Skeletal muscle satellite cell (primary cell): ENCODE measurements at regions not wholly inside any gene's neighbourhood (a gene's known extent, or its start where the extent isn't known, plus 50 kb on each side); places are given as distances from the start of the nearest gene placed in this dataset.

Source experiments
- H3K27me3 ChIP-seq: 2 replicates; pipeline ENCODE4 v1.7.0; 2013; ENCODE audit warnings: low read length; ENCODE audit not compliant: control insufficient read depth, insufficient read depth
- H3K36me3 ChIP-seq: 2 replicates; pipeline ENCODE4 v1.7.0; 2013; ENCODE audit warnings: mild to moderate bottlenecking, control low read depth, low read length; ENCODE audit not compliant: insufficient read depth
- H3K4me1 ChIP-seq: 2 replicates; pipeline ENCODE4 v1.7.0; 2013; ENCODE audit warnings: low read length; ENCODE audit not compliant: control insufficient read depth, insufficient read depth
- H3K4me2 ChIP-seq: 2 replicates; pipeline ENCODE4 v1.7.0; 2013; ENCODE audit warnings: mild to moderate bottlenecking, low read length
- H3K4me3 ChIP-seq: 2 replicates; pipeline ENCODE4 v1.7.0; 2013; ENCODE audit warnings: low read length
- H3K9ac ChIP-seq: 2 replicates; pipeline ENCODE4 v1.7.0; 2013; ENCODE audit warnings: mild to moderate bottlenecking, low read depth, low read length, moderate library complexity
- H3K9me3 ChIP-seq: replicated peaks from 2 replicates; pipeline ENCODE4 v1.7.0; 2013; ENCODE audit warnings: mild to moderate bottlenecking, control low read depth, low read length

DNA sequence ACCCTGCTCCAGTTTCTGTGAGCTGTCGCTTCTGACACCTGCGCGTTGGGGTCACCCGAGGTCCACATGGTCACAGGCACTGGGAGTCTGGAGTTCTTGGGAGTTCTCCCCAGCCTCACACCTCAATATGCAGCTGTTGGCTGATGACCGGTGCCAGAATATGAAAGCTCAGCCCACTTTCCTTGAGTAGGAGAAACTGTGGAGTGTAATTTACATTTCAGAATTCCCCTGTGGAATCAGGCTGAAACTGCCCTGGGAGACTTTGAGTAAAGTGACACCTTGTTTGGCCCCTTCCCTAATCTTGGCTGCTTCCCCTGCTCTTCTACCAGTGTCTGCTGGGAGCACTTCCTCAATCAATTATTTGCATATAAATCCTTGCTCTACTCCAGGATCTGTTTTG lies 255.9 kb downstream of the NFKBIZ start:
- no peak overlapping the region for H3K4me2 ChIP-seq
- H3K9ac ChIP-seq = no peak overlapping the region
- H3K9me3 ChIP-seq = no peaks in the 10 kb centered on the region
- no peaks in the 10 kb centered on the region for H3K36me3 ChIP-seq
- H3K27me3 ChIP-seq = no peaks in the 10 kb centered on the region
- peaks cover 8% of the 10 kb centered on the region for H3K4me1 ChIP-seq
- H3K4me3 ChIP-seq = no peak overlapping the region

DNA sequence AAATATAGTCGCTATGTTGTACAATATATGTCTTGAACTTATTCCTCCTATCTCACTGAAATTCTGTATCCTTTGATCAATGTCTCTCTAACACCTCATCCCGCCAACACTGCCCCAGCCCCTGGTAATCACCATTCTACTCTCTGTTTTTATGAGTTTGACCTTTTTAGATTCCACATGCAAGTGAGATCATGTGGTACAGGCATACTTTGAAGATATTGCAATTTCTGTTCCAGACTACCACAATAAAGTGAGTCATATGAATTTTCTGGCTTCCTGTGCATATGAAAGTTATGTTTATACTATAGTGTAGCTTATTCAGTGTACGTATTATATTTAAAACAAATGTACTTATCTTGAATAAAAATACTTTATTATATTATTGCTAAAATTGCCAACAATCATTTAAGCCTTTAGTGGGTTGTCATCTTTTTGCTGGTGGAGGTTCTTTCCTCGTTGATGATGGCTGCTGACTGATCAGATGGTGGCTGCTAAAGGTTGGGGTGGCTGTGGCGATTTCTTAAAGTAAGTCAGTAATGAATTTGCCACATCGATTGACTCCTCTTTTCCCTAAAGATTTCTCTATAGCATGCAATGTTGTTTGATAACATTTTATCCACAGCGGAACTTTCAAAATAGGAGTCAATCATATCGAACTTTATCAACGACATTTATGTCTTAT lies 257.2 kb downstream of the NFKBIZ start:
- Histone ChIP-seq H3K36me3 (no peaks in the 10 kb centered on the region), H3K4me2 (peak overlapping the region; percentile 8), H3K4me3 (no peak overlapping the region), H3K4me1 (peaks cover 8% of the 10 kb centered on the region), H3K27me3 (no peaks in the 10 kb centered on the region), H3K9me3 (no peaks in the 10 kb centered on the region), H3K9ac (no peak overlapping the region)

DNA sequence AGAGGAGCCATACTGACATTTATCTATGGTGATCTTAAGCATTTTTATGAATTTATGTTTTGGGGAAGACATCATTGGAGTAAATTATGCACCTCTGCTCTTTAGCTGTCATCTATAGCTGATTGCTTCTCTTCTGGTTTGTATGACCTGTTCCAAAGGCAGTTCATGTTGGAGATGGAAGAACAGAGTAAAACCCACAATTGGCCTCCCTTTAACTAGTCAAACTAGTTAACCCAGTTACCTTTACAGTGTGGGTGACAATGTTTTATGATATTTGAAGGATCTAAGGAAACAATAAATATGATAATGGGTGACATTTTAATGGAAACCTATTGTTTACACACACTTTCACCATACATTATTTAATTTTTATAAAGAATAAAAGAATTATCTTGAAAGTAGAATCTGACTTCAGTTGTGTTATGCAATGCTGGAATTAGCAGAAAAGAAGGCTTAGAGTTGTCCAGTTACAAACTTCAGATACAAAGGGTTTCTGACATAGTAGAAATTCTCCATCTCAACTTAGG lies 263.5 kb downstream of the NFKBIZ start:
- Histone ChIP-seq H3K9ac (no peak overlapping the region), H3K9me3 (no peaks in the 10 kb centered on the region), H3K36me3 (no peaks in the 10 kb centered on the region), H3K4me1 (no peaks in the 10 kb centered on the region), H3K4me3 (no peak overlapping the region), H3K27me3 (no peaks in the 10 kb centered on the region), H3K4me2 (no peak overlapping the region)

DNA sequence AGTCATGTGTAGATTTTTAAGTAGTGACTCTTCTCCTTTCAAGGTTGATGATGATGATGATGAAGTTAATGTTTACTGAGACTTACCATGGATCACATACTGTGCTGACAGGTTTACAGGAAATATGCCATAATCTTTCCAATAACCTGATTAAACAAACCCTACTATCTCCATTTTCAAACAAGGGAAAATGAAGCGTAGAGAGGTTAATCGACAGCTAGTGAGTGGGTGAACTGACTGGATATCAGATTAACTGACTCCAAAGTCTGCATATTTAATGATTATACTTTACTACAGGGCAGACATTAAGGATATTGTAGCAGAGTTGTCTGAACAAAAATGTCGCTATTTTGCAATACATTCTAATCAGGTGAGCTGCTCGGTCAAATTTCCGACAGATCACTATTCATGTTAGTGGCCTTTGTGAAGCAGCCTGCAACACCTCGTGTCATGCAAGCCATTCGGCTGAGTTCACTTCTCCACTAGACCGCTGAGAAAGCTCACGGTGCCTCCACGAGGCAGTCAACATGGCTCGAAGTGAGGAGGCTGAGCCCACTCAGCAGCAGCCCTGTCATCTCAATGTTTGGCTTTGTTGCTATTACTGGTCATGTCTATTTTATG lies 264.2 kb downstream of the NFKBIZ start:
- Histone ChIP-seq H3K4me2 (no peak overlapping the region), H3K4me1 (no peaks in the 10 kb centered on the region), H3K27me3 (no peaks in the 10 kb centered on the region), H3K9ac (no peak overlapping the region), H3K4me3 (no peak overlapping the region), H3K9me3 (no peaks in the 10 kb centered on the region), H3K36me3 (no peaks in the 10 kb centered on the region)

DNA sequence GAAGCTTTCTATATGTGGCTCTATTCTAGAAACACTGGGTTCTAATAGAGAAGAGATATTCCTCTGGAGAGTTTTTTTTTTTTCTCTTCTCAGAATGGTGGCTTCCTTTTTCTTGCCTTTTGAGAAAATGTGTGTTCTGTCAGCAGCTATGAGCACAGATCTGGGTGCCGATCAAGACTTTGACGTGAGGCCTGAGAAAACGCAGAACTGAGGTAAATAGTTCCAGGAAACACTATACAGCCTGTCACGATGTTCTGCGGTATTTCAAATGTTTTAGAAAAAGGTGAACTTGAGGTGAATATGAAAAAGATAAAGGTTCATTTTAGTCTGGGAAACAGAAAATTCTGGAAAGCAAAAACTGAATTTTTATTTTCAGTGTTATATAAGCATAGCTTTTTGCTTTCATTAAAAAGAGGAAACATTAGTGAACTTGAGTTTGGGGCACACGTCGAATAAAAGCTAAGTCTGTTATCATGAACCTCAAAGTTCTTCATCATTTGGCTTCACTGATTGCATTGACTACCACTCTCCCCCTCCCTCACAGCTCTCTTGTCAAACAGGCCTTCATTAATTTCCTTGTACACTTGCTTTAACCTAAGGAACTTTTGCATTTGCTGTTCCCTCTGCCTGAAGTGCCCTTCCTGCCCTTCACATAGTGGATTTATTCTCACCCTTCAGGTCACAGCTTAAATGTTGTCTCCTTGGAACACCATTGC lies 265.1 kb downstream of the NFKBIZ start:
- H3K4me2 ChIP-seq = no peak overlapping the region
- no peak overlapping the region for H3K9ac ChIP-seq
- H3K9me3 ChIP-seq = no peaks in the 10 kb centered on the region
- no peak overlapping the region for H3K4me3 ChIP-seq
- H3K36me3 ChIP-seq = no peaks in the 10 kb centered on the region
- no peaks in the 10 kb centered on the region for H3K4me1 ChIP-seq
- H3K27me3 ChIP-seq = no peaks in the 10 kb centered on the region

DNA sequence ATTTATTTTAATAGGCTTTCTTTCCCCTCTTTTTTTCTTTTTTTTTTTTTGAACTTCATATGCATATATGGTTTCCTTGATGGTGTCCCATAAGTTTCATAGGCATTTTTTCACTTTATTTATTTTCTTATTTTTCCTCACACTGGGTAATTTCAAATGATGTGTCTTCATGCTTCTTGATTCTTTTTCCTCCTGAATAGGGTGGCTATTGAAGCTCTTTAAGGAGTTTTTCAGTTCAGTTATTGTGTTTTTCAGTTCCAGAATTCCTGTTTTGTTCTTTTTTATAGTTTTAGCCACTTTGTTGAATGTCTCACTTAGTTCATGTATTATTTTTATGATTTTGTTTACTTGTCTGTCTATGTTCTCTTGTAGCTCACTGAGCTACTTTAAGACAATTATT lies 273.2 kb downstream of the NFKBIZ start:
- Histone ChIP-seq H3K27me3 (no peaks in the 10 kb centered on the region), H3K9ac (no peak overlapping the region), H3K4me1 (peaks cover 37% of the 10 kb centered on the region), H3K9me3 (peaks cover 7% of the 10 kb centered on the region), H3K36me3 (peaks cover 2% of the 10 kb centered on the region), H3K4me2 (no peak overlapping the region), H3K4me3 (no peak overlapping the region)

DNA sequence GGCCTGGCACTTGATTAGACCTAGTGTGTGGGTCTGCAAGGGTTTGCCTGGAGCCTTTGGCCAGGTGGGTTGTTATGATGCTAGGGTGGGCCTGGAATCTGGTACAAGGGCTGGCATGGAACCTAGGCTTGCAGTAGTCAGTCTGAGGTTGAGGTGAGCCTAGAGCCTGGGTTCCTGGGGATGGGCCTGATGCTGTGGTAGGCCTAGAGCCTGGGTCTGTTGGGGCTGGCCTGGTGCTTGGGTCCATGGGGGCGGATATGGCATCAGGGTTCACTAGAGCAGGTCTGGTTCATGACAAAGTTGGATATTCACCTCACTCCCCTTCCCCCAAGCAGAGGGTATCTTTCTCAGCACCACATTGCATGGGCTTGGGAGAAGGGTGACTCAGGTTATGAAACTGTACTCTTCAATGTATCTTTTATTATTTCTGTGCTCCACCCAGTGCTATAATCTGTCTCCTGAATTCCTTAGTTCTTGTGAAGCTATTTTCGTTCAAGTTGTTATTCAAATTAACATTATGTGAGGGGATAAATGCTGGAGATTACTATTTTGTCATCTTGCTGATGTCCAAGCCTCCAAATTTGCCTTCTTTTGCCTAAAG lies 274.4 kb downstream of the NFKBIZ start:
- Histone ChIP-seq H3K9ac (peak overlapping the region; percentile 73), H3K36me3 (peaks cover 2% of the 10 kb centered on the region), H3K4me2 (peak overlapping the region; percentile 27), H3K27me3 (no peaks in the 10 kb centered on the region), H3K9me3 (peaks cover 7% of the 10 kb centered on the region), H3K4me3 (no peak overlapping the region), H3K4me1 (peaks cover 37% of the 10 kb centered on the region)

DNA sequence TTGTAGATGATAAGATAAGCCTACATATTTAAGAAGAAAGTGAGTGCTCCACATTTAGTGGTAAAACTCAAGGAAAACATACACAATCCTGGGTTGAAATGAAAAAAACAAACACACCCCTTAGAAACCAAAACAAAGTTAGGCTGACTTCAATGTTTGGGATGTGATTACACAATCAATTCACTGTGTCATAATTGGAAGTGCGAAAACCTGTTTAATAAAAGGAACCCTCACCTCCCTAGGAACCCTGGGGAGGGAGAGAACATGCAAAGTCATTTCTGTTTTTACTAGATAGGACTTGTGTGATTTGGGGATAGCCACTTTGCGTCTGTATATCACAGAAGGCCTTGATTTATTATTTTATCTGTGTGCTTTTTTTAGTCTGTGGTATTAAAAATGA lies 275.0 kb downstream of the NFKBIZ start:
- Histone ChIP-seq H3K27me3 (no peaks in the 10 kb centered on the region), H3K4me2 (peak overlapping the region; percentile 27), H3K36me3 (peaks cover 2% of the 10 kb centered on the region), H3K9ac (peak overlapping the region; percentile 73), H3K4me1 (peaks cover 37% of the 10 kb centered on the region), H3K4me3 (no peak overlapping the region), H3K9me3 (peaks cover 7% of the 10 kb centered on the region)

DNA sequence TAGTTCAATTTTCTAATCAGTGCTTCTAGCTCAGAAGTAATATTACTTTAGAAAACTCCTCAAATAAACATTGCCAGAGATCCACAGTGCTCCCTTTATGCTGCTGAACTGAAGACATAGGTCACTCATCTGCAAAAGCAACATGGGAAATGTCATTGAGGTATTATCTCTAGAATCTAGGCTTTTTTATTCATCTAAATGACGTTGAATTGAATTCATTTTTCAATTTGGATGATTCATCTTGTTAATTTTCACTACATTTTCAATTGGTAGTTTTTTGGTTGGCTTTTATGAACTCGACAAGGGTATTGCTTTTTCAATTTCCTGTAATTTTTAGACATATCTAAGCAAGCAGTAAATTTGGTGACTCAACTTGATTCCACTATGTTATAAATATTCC lies 275.4 kb downstream of the NFKBIZ start:
- Histone ChIP-seq H3K9ac (peak overlapping the region; percentile 73), H3K4me2 (peak overlapping the region; percentile 27), H3K4me3 (no peak overlapping the region), H3K36me3 (peaks cover 2% of the 10 kb centered on the region), H3K9me3 (peaks cover 7% of the 10 kb centered on the region), H3K4me1 (peaks cover 40% of the 10 kb centered on the region), H3K27me3 (no peaks in the 10 kb centered on the region)

DNA sequence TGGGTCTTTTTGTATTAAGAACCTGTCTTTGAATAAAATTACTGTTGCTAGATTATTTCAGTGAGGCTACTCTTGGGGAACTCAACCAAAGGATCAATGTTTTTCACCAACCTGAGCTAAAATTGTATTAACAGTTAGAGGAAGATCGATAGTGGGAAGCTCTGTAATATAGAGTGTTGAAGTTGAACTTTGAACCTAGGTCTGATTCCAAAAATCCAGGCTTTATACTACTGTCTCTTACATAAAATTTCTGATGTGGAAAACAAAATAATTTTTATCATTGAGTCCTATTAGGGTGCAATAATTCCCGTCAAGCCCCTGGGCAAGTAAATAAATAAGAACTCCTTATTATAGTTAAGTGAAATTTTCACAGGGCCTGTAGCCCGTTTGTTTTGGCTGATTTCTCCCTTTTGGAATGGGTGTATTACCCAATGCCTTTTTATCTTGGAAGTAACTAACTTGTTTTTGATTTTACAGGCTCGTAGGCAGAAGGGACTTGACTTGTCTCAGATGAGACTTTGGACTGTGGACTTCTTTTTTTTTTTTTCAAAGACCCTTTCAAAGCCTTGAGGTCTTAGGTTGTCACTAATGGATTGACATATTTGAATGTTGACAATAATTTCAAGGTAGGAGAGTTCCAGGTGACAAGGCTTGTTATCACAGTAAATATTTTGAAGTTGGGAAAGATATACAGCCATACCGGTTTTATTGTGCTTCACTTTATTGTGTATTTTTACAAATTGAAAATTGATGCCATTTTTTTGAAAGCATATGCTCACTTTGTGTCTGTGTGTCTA lies 276.1 kb downstream of the NFKBIZ start:
- peak overlapping the region; percentile 73 for H3K9ac ChIP-seq
- no peak overlapping the region for H3K4me3 ChIP-seq
- peaks cover 7% of the 10 kb centered on the region for H3K9me3 ChIP-seq
- H3K27me3 ChIP-seq = no peaks in the 10 kb centered on the region
- no peak overlapping the region for H3K4me2 ChIP-seq
- H3K36me3 ChIP-seq = peaks cover 2% of the 10 kb centered on the region
- peaks cover 46% of the 10 kb centered on the region for H3K4me1 ChIP-seq

DNA sequence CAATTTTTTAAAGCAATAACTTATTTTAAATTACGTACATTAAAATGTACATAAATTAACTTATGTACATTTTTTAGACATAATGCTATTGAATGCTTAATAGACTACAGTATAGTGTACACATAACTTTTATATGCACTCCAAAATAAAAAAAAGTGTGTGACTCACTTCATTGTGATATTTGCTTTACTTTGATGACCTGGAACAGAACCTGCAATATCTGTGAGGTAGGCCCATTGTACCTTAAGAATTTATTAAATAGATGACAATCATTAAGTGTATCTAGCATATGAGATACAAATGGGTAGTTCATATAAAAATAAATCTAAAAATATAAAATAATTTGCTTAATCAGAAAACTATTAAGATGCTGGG lies 276.7 kb downstream of the NFKBIZ start:
- Histone ChIP-seq H3K27me3 (no peaks in the 10 kb centered on the region), H3K4me2 (no peak overlapping the region)

More for the DNA sequence above, 276.7 kb downstream of the NFKBIZ start:
- no peak overlapping the region for H3K9ac ChIP-seq
- no peak overlapping the region for H3K4me3 ChIP-seq
- H3K9me3 ChIP-seq = peaks cover 7% of the 10 kb centered on the region
- H3K4me1 ChIP-seq = peaks cover 51% of the 10 kb centered on the region
- H3K36me3 ChIP-seq = peaks cover 2% of the 10 kb centered on the region
